Endothelial cell (in vitro differentiated cells): ENCODE measurements at regions not wholly inside any gene's neighbourhood (a gene's known extent, or its start where the extent isn't known, plus 50 kb on each side); places are given as distances from the start of the nearest gene placed in this dataset.

Source experiments
- DNase-seq: peaks from one replicate; pipeline ENCODE4 v3.0.0; 2021; ENCODE audit warnings: low spot score
- H3K27ac Mint-ChIP-seq: one replicate; pipeline ENCODE4 v1.8.0; 2021; ENCODE audit warnings: mixed read lengths, inconsistent platforms; ENCODE audit not compliant: unreplicated experiment
- H3K27me3 Mint-ChIP-seq: one replicate; pipeline ENCODE4 v1.8.0; 2021; ENCODE audit warnings: mild to moderate bottlenecking, moderate library complexity, mixed read lengths, inconsistent platforms; ENCODE audit not compliant: unreplicated experiment
- H3K36me3 Mint-ChIP-seq: one replicate; pipeline ENCODE4 v1.8.0; 2021; ENCODE audit warnings: mild to moderate bottlenecking, low read depth, mixed read lengths, inconsistent platforms; ENCODE audit not compliant: unreplicated experiment
- H3K4me1 Mint-ChIP-seq: one replicate; pipeline ENCODE4 v1.8.0; 2021; ENCODE audit warnings: mild to moderate bottlenecking, mixed read lengths, inconsistent platforms; ENCODE audit not compliant: unreplicated experiment
- H3K4me3 Mint-ChIP-seq: one replicate; pipeline ENCODE4 v1.8.0; 2021; ENCODE audit warnings: mild to moderate bottlenecking, mixed read lengths, inconsistent platforms; ENCODE audit not compliant: unreplicated experiment
- H3K9me3 Mint-ChIP-seq: one replicate; pipeline ENCODE4 v1.8.0; 2021; ENCODE audit warnings: mixed read lengths, inconsistent platforms; ENCODE audit not compliant: unreplicated experiment
- CTCF ChIP-seq: fragments of 200-600 bp; sonication (generic); IDR thresholded peaks from one replicate; pipeline ENCODE4 v1.5.0; 2021; ENCODE audit warnings: antibody characterized with exemption; ENCODE audit not compliant: unreplicated experiment

GRCh38 chr6:66161546-66162108 lies 454.6 kb upstream of the EYS start:
- no peak overlapping the region for H3K27ac Mint-ChIP-seq
- H3K27me3 Mint-ChIP-seq, result peaks cover 3% of the 10 kb centered on the region
- H3K9me3 Mint-ChIP-seq, result peaks cover 34% of the 10 kb centered on the region
- H3K4me3 Mint-ChIP-seq, result no peak overlapping the region
- H3K36me3 Mint-ChIP-seq, result peaks cover 14% of the 10 kb centered on the region
- H3K4me1 Mint-ChIP-seq, result no peaks in the 10 kb centered on the region
- DNase-seq, result no peak
- TF ChIP-seq CTCF, result no peak

- TF ChIP-seq CTCF, result no peak
- no peak overlapping the region for H3K4me3 Mint-ChIP-seq
- peaks cover 11% of the 10 kb centered on the region for H3K36me3 Mint-ChIP-seq
- peaks cover 22% of the 10 kb centered on the region for H3K9me3 Mint-ChIP-seq
- no peak overlapping the region for H3K27ac Mint-ChIP-seq
- H3K27me3 Mint-ChIP-seq, result peaks cover 3% of the 10 kb centered on the region
- no peak for DNase-seq
- no peaks in the 10 kb centered on the region for H3K4me1 Mint-ChIP-seq
These were observed 452.9 kb upstream of the EYS start for GRCh38 chr6:66159937-66160336.

- Mint-ChIP-seq H3K9me3 (no peaks in the 10 kb centered on the region), H3K27ac (no peak overlapping the region), H3K36me3 (no peaks in the 10 kb centered on the region), H3K27me3 (no peaks in the 10 kb centered on the region), H3K4me1 (no peaks in the 10 kb centered on the region), H3K4me3 (no peak overlapping the region)
- no peak for DNase-seq
- no peak for TF ChIP-seq CTCF
These were observed 446.2 kb upstream of the EYS start for GRCh38 chr6:66153247-66153646.

GRCh38 chr6:66149132-66149531 lies 442.1 kb upstream of the EYS start:
- Mint-ChIP-seq H3K27me3 (peaks cover 3% of the 10 kb centered on the region), H3K36me3 (no peaks in the 10 kb centered on the region), H3K4me1 (no peaks in the 10 kb centered on the region), H3K4me3 (no peak overlapping the region), H3K9me3 (no peaks in the 10 kb centered on the region), H3K27ac (no peak overlapping the region)
- no peak for TF ChIP-seq CTCF
- DNase-seq, result no peak

- H3K9me3 Mint-ChIP-seq, result no peaks in the 10 kb centered on the region
- H3K27me3 Mint-ChIP-seq, result peaks cover 3% of the 10 kb centered on the region
- no peak overlapping the region for H3K4me3 Mint-ChIP-seq
- no peak overlapping the region for H3K27ac Mint-ChIP-seq
- no peak for TF ChIP-seq CTCF
- DNase-seq, result no peak
- no peaks in the 10 kb centered on the region for H3K4me1 Mint-ChIP-seq
- H3K36me3 Mint-ChIP-seq, result no peaks in the 10 kb centered on the region
These were observed 438.8 kb upstream of the EYS start for GRCh38 chr6:66145867-66146266.
